NOMO-1 (cell line): ENCODE measurements at regions not wholly inside any gene's neighbourhood (a gene's known extent, or its start where the extent isn't known, plus 50 kb on each side); places are given as distances from the start of the nearest gene placed in this dataset.

Experiments used
- DNase-seq, 2 experiments: peaks; one replicate each; lab custom pipeline; 2025; ENCODE audit not compliant: unreplicated experiment in 2 of 2; lab: John Stamatoyannopoulos, UW

DNA sequence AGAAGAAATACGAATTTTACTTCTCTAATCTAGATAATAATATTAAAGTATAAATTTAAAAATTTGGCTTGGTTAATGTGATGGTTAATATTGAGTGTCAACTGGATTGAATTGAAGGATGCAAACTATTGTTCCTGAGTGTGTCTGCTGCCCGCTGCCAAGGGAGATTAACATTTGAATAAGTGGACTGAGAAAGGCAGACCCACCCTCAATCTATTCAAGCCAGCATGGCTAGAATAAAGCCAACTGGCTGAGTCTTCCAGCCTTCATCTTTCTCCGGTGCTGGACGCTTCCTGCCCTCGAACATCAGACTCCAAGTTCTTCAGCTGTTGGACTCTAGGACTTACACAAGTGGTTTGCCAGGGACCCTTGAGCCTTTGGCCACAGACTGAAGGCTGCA, 152.7 kb downstream of the TBXT start:
- no peak for DNase-seq

DNA sequence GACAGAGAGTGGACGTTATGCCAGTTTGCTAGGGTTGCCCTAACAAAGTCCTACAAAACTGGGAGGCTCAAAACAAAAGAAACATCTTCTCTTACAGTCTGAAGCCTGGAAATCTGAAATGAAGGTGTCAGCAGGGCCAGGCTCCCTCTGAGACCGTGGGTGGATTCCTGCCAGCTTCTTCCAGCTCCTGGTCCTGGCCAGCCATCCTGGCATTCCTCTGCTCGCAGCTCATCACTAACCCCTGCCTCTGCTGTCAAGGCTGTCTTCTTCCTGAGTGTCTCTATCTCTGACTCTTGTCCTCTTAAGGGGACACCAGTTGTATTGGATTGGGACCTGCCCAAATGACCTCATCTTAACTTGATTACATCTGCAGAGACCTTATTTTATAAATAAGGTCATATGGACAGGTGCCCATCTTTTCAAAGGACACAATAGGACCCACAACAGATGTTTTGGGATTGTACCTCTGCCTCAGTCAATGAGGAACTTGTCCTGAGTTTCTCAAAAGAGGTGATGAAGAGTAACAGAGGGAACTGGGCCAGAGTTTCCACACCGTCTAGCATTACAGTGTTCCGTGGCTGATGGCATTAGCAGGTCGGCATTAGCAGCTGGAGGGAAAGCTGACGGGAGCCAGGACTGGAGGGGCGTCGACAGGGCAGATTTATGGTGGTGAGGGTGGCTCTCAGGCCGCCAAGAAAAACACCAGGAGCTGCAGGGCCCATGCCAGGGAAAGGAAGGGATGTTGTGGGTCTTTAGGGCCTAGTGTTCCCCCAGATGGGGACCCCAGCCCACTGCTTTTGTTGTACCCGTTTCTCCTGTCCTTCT, 157.3 kb downstream of the TBXT start:
- no peak for DNase-seq

DNA sequence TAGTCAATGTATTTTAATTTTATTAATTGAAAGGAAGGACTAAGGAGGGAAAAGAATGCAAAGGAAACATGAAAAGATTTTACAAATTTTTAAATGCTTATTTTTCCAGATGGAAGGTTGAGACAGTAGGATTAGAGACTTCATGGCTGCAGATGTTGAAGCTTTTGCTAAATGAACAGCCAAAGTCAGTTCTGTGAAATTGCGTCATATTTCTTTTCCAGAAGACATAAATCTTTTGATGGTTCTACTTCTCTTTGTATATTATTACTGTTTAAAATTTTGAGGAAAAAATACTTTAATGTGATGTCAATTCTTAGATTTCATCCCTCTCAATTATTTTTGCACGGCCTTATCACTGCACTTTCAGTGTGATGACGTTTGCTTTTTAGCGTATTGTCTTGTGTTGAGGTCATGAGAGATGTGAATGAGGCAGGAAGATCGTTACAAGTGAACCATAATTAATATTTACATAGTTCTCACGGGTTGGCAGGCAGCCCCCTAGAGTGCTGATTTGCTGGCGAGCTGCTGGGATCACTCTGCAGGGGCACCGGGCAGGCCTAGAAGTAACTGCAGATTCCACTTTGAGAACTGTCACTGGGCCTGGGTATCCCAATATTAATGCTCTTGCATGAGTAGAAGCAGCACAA, 158.1 kb downstream of the TBXT start:
- no peak for DNase-seq

DNA sequence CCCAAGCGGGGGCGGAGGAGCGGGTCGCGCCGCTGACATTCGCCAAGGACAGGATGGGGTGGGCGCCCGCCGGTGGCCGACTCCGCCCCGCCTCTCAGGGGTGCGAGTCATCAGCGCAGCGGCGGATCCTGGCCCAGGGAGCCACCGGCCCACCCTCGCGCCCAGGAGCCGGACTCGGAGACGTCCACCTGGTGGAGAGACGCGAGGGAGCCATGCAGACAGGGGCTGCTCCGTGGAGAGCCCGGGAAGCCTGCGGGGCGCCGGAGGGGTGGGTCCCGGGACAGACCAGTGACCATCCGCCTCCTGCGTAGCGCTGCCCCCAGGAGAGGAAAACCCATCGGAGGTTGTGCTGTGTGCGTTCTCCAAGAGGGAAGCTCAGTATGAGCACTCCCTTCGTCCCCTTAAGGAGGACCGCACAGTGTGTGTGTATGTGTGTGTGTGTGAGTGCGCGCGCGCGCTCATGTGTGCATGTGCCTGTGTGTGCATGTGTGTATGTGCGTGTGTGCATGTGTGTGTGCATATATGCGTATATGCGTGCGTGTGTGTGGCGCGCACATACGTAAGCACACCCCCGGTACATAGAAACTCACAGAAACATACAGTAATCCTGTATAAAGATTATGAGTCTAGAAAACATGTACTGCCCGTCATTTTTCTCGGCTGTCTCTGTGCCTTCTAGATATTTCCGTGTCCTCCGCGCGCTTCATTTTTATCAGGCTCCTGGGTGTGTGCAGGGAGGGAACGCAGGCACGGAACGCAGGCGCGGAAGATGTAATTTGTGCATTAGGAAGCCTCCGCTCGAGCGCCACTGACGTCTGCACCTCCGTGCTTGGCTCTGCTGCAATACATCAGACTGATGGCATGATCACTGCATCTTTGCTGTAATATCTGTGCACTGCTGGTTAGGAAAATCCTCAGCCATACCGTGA, 158.9 kb downstream of the TBXT start:
- DNase-seq: no peak

DNA sequence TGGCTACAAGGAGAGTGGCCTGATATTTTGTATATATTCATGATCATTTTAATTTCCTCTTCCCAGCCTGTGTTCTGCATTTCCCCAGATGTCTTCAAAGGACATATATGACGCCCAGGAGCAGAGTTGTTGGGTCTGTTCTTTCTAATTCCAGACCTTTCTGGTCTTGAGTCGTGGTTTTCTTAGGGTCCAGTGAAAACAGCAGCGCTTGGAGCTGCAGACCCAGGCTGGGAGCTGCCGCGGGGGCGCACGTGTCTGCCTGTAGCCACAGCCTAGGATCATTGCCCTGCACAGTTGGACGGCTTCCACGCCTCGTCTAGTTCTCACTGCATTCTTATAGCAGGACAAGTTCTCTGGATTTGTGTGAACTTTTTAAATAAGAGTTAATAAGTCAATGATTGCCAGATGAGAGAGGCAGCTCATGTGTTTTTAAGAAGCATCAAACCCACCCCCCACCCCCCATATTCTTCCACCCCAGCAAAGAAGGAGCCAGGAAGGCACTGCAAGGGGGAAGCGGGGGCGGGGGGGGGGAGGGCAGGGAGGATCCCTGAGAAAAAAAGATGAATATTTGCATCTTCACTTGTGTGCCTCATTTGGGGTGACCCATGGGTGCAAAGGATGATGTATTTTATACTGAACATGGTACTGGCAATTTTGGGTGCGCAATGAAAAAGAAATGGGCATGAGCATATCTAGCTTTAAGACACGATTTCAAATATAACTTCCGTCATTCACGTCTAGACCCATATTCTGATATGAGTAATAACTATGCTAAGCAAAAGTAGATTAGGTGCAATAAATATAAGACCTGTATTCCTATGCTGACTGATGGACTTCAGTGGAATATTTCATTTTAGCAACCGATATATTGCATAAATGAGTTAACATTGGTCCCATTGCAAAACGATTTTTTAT, 160.0 kb downstream of the TBXT start:
- no peak for DNase-seq

DNA sequence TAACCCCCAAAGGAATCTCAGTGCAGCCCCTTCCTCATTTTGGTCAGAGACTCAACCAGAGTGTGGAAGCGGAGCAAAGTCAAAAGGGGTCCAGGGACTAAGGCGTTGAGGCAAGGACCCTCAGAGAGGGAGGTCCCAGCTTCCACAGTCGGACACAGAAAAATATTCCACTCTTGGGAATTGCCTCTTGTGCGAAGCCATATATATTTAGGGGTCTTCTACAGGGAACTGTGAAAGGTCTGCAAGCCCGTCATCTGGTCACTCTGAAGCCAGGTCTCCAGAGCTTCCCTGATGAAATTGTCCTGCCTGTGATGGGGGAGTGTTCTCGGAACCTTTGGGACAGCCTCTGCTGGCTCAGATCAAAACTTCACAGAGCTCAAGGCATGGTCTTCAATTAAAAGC, 160.8 kb downstream of the TBXT start:
- no peak for DNase-seq

DNA sequence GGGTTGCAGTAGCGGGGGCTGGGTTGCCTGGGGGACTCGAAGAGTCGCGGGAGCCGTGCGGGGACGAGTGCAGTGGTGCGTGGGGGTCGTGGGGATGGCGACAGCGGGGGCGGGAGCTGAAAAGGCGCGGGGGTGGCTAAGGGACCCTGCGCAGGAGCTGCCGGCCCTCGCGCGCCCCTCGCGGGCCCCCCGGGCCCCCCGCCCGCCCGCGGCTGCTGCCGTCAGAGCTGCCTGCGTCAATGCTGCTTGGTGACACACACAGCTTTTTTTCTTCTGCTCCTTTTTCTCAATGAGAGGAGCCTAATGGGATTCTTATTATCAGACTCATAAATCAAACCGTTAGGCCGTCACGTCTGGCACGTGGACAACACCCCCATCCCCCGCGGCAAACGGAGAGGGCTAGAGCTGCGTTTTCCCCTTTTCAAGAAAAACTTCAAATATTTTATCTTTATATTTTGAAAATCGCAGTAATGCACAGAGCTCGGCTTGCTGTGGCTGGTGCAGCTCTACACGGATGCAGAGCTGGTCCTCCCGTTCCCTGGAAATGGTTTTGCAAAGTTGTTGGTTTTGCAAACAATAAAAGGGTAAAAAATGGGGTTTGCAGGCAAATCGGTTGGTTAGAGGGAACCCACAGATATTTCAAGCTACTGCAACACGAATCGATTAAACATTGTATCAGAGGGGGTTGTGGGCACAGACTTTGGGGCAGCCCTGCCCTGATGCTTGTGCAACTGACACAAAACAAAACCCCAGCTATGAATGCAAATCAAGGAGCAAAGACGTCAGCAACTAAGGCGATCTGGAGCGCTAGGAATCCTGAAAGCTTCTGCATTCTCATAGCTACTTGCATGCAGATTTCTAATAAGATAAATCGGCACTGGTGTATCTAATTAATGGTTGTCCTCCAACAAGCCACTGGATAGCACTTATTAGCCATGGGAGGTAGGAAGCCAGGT, 161.4 kb downstream of the TBXT start:
- no peak for DNase-seq

DNA sequence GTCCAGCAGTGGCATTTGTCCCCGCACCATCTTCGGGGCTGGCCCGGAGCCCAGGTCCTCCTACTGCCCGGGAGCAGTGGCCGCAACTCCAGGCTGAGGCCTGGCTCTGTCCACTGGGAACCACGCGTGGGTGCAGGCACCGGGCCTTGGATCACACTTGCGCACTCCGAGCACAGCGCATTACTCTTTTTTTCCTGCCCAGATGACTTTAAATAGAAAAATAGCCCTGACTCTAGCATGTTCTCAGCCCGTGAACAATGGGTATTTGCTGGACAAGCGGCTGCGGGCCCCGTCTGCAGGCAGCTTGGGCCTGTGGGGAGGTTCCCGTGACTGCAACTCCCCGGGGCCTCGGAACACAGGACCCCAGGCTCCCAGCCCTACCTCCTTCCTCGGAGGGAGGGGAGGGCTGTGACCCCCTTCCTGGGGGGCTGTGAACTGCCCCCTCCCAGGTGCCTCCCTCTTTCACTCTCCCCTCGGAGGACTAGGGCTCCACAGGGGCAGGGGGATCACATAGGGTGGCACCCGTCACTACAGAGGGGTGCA, 162.2 kb downstream of the TBXT start:
- DNase-seq: no peak

DNA sequence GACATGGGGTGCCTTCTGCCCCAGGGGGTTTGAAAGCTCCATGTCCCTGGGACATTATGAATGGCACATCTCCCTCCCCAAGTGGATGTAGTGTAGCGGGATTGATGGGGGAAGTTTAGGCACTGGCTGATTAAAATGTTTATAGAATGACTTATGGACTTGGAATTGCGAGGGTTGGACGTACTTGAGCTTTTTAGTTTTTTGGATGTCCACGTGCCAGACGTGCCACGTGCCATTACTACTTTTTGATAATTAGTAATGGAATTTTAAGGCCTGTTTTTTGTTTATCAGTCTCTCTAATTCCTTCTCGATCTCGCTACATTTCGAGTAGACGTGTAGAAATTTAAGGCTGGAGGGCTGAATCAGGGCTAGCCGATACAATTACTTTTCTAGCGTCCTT, 162.8 kb downstream of the TBXT start:
- no peak for DNase-seq

DNA sequence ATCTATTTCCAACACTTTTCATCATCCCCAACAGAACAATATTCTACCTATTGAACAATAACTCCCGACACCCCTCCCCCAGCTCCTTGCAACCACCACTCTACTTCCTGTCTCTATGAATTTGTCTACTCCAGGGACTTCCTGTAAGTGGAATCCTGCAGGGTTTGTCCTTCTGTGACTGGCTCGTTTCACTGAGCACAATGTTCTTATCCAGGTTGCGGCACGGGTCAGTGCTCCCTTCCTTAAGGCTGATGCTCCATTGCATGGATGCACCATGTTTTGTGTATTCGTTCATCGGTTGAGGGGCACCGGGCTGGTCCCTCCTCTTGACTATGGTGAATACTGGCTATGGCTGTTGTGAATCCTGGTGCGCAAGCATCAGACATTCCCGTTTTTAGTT, 163.2 kb downstream of the TBXT start:
- no peak for DNase-seq

DNA sequence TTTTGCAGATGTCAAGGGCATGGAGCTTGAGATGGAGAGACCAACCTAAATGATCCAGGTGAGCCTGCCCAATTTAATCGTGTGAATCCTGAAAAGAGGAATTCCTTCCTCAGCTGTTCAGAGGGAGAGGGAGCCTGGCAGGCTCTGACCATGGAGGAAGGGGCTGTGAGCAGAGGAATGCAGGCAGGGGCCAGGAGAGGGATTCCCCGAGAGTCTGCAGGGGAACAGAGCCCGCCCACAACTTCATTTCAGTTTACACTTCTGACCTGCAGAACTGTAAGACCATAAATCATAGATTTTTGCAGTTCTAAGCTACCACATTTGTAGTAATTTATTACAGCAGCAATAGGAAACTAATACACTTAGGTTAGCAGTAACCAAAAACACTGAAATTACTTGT, 164.1 kb downstream of the TBXT start:
- DNase-seq: no peak

DNA sequence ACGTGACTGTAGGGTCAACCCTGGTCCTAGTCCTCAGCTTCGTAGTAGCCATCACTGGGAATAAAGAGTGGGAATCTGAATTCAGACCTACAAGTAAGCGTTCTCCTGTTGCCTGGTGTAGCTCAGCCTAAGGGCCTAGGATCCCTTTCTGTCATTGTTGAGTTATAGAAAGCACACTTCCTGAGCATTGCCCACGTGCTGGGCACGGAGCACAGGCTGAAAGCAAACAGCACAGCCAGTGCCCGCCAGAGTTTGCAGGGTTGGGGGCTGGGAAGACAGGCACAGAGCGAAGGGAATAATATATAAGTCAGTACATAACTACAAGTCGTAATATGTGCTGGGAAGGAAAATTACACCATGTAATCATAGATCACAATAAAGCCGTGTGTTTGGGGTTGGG, 166.3 kb downstream of the TBXT start:
- no peak for DNase-seq

DNA sequence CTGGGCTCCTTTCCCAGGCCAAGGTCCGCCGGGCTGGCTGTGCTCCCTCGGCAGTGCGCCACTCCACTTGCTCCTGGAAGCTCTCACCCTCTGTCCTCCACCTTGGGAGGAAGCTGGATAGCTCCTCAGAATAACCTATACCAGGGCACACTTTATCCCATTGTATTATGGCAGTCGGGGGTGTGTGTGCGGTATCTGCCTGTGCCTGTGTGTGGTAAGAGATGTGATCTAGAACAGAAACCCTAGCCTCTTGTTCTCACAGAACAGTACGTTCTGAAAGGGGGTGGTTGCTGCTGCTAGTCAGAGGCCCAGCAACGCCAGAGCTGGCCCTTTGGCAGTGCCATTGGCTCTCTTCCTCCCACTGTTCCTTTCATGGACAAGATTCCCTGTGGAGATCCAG, 168.4 kb downstream of the TBXT start:
- no peak for DNase-seq

DNA sequence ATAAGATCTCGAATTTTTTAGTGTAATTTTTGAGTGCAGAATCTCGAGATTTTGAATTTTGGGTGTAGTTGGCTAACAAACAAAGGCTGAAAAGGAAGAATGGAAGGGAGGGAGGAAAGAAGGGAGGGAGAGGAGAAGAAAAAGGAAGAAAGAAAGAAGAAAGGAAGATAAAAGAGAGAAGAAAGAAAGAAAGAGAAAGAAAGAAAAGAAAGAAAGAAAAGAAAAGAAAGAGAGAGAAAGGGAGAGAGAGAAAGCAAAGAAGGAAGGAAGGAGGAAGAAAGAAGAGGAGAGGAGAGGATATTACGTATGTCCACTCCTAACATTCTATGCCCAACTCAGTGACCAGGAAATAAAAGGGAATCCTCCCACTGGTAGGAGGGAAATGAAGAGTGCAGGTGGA, 169.6 kb downstream of the TBXT start:
- no peak for DNase-seq

DNA sequence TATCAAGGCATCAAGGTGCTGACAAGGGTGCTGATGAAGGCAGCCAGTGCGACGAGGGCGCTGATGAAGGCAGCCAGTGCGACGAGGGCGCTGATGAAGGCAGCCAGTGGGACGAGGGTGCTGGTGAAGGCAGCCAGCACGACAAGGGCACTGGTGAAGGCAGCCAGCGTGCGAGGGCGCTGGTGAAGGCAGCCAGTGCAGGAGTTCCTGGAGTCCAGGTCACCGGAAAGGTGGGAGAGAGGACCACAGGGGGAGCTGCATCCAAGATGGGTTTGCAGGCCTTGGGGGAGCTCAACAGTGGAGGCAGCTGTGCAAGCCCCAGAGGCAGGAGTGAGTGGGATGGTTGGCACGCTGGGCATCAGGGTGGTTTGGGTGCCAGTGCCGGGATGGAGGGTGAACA, 176.3 kb downstream of the TBXT start:
- DNase-seq: no peak

DNA sequence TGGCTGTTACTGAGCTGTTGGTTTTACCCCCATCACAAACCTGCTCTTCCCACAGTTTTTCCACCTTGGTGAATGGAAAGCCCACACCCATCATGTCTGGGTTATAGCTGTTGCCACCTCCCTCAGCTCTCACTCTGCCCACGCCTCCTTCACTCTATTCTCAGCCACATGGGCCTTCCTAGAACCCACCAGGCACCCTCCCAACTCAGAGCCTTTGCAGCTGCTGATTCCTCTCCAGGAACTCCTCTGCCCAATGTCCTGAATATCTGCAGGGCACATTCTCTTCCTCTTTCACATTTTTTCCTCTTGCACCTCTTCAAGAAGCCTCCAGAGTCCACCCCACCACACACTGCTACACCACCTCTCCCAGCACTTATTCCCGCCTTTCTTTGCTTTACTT, 177.4 kb downstream of the TBXT start:
- no peak for DNase-seq

DNA sequence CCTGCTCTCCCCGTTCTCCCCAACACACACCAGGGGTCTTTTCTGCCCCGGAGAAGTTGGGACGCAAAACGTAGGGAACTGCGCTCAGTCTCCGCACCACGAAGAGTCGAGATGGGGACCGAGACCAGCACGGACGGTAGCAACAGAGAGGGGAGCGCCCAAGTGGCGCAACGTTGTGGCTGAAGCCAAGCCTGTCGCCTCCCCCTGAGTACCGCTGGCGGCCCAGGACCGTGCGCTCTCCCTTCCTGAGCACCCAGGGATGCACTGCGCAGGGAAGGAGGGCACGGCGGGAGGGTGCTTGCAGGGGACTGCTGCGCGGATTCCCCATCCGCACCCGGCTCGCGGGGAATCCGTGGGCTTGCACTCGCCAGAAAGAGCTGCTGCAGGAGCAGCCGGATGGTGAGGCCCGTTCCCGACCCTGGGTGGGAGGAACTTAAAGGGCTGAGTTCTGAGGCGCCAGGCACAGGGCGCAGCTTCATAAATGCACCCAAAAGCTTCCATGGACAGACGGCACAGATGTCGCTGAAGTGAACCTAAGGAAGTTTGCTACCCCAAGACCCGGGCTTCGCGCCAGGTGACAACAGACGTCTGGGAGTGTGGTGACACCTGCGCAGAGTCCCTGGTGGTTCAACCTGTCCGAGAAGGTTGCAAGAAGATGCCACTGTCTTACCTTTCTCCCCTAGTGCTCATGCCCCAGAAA, 178.7 kb downstream of the TBXT start:
- no peak for DNase-seq

DNA sequence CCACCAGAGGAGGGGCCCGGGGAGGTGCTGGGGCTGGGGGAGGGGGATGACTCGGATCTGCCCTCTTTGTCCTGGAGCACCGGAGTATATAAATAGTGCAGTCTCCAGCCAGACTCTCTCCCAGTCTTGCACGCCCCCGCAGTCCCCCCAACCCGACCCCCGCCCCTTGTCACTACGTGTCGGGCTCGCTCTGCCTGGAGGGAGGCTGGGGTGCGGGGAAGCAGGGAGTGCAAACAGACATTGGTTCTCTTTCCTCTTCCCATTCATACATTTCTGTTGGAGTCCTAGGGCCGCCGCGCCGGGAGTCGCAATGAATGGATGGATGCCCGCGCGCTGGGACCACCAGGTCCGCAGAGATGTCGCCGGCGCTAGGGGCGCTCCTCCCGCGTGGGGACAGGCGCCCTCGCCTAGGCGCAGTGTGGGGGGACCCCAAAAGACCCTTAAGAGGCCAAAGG, 179.3 kb downstream of the TBXT start:
- DNase-seq: no peak
